WERI-Rb-1 (cell line): ENCODE measurements at regions not wholly inside any gene's neighbourhood (a gene's known extent, or its start where the extent isn't known, plus 50 kb on each side); places are given as distances from the start of the nearest gene placed in this dataset.
"Not testable (repeated sequence)": the region's sequence is repeated elsewhere in the genome, so short reads cannot be mapped to it uniquely, and the experiment has no call there.

Experiments used
- DNase-seq: peaks from one replicate; pipeline ENCODE4 v3.0.0-alpha.2; 2020
- H3K27ac ChIP-seq: fragments of 250-450 bp; sonication (Bioruptor Pico); 2 replicates; pipeline ENCODE4 v1.5.1; 2020; ENCODE audit warnings: mild to moderate bottlenecking, moderate library complexity
- H3K27me3 ChIP-seq: fragments of 250-450 bp; sonication (Bioruptor Pico); 2 replicates; pipeline ENCODE4 v1.5.1; 2021; ENCODE audit warnings: mild to moderate bottlenecking, low read depth, moderate library complexity; ENCODE audit not compliant: insufficient read depth, severe bottlenecking
- H3K36me3 ChIP-seq: fragments of 250-450 bp; sonication (Bioruptor Pico); 2 replicates; pipeline ENCODE4 v1.5.1; 2020; ENCODE audit warnings: mild to moderate bottlenecking, moderate library complexity
- H3K4me3 ChIP-seq: 2 replicates; pipeline ENCODE4 v1.5.1; 2011; ENCODE audit warnings: low read depth, mild to moderate bottlenecking, control low read depth, low read length
- H3K9me3 ChIP-seq: fragments of 250-450 bp; sonication (Bioruptor Pico); 2 replicates; pipeline ENCODE4 v1.5.1; 2021; ENCODE audit warnings: mild to moderate bottlenecking, moderate library complexity; ENCODE audit not compliant: severe bottlenecking
- TF ChIP-seq, protein P1 (sequence below): IDR thresholded peaks from 2 replicates; pipeline ENCODE4 v1.5.1; 2011; ENCODE audit warnings: low read depth, mild to moderate bottlenecking, control low read depth, inconsistent platforms, low read length

DNA sequence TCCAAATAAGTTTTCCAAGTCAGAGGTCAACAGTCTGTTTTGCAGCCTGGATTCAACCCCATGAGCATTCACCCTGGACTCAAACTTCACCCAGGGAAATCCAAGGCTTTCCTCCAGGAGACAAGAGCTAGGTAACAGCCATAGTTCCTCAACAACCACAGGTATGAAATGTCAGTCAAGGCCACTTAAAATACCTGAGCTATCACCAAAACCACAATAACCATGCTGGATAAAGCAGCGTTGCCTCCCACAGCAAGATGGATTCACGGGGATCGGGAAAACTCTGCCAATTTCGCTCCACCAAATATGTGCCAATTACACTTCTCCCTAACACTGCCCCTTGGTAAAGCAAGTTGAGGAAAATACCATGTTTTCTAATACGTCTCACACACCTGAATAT lies 444.1 kb upstream of the KLF6 start:
- no peaks in the 10 kb centered on the region for H3K36me3 ChIP-seq
- DNase-seq: no peak
- no peaks in the 10 kb centered on the region for H3K27me3 ChIP-seq
- no peaks in the 10 kb centered on the region for H3K9me3 ChIP-seq
- H3K4me3 ChIP-seq: no peak overlapping the region
- H3K27ac ChIP-seq: no peak overlapping the region
- TF ChIP-seq, protein P1, sequence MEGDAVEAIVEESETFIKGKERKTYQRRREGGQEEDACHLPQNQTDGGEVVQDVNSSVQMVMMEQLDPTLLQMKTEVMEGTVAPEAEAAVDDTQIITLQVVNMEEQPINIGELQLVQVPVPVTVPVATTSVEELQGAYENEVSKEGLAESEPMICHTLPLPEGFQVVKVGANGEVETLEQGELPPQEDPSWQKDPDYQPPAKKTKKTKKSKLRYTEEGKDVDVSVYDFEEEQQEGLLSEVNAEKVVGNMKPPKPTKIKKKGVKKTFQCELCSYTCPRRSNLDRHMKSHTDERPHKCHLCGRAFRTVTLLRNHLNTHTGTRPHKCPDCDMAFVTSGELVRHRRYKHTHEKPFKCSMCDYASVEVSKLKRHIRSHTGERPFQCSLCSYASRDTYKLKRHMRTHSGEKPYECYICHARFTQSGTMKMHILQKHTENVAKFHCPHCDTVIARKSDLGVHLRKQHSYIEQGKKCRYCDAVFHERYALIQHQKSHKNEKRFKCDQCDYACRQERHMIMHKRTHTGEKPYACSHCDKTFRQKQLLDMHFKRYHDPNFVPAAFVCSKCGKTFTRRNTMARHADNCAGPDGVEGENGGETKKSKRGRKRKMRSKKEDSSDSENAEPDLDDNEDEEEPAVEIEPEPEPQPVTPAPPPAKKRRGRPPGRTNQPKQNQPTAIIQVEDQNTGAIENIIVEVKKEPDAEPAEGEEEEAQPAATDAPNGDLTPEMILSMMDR: no peak

DNA sequence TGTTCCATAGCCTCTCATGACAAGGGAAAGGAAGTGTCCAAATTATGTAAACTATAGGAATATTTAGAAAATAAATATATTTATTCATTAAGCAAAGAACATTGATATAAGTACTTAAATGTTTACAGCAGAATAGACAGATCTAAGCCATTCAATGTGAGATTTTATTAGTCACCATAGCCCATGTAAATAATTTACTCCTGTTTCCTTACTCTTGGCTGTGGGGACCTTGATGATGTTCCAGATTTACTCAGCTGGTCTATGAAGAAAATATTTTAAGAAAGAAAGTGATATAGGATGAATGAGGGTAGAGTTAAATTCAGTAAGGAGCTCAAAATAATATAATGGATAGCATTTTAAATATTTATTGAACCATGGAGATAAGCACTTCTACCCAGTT lies 442.6 kb upstream of the KLF6 start:
- Histone ChIP-seq H3K9me3 (no peaks in the 10 kb centered on the region), H3K4me3 (no peak overlapping the region), H3K27ac (no peak overlapping the region), H3K36me3 (no peaks in the 10 kb centered on the region), H3K27me3 (no peaks in the 10 kb centered on the region)
- TF ChIP-seq, protein P1: no peak
- no peak for DNase-seq

DNA sequence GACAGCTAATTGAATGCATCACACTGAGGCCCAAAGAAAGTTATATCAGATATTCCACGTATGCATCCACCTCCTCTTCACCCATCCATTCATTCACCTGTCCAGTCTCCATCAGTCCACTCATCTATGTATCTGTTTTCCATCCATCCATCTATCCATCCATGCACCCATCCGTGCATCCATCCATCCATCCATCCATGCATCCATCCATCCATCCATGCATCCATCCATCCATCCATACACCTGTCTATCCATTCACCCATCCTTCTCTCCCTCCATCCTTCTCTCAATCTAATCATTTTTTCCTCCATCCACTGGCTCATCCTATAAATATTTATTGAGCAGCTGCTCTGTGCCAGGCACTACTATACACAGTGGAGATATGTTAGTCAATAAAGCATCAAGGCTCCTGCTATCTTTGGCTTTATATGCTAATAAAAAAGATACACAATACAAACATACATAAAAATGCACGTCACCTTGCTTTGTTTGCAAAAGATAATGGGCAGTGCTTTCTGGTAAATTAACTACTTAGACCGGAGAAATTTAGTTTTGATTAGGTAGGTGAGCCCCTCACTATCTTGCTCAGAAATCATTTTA lies 442.0 kb upstream of the KLF6 start:
- no peak for DNase-seq

DNA sequence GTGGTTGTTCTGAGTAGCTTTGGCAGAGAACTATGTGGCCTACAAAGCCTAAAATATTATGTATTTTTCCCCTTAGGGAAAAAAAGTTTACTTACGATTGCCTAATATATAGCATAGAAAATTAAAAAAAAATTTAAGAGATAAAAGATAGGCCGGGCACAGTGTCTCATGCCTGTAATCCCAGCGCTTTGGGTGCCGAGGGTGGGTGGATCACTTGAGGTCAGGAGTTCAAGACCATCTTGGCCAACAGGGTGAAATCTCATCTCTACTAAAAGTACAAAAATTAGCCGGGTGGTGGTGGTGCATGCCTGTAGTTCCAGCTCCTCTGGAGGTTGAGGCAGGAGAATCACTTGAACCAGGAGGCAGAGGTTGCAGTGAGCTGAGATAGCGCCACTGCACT lies 439.2 kb upstream of the KLF6 start:
- no peaks in the 10 kb centered on the region for H3K36me3 ChIP-seq
- no peak for DNase-seq
- no peaks in the 10 kb centered on the region for H3K9me3 ChIP-seq
- no peak overlapping the region for H3K27ac ChIP-seq
- TF ChIP-seq, protein P1: no peak
- no peaks in the 10 kb centered on the region for H3K27me3 ChIP-seq
- H3K4me3 ChIP-seq: no peak overlapping the region

More for the DNA sequence above, 442.0 kb upstream of the KLF6 start:
- no peaks in the 10 kb centered on the region for H3K9me3 ChIP-seq
- H3K27ac ChIP-seq: no peak overlapping the region
- no peaks in the 10 kb centered on the region for H3K27me3 ChIP-seq
- TF ChIP-seq, protein P1: no peak
- no peaks in the 10 kb centered on the region for H3K36me3 ChIP-seq
- no peak overlapping the region for H3K4me3 ChIP-seq

DNA sequence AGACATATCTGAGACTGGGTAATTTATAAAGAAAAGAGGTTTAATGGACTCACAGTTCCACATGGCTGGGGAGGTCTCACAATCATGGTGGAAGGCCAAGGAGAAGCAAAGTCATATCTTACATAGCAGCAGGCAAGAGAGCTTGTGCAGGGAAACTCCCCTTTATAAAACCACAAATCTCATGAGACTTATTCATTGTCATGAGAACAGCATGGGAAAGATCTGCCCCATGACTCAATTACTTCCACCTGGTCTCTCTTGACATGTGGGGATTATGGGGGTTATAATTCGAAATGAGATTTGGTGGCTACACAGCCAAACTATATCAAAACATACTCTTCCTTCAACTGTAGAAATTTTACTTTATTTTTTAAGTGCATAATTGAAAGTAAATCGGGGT lies 436.3 kb upstream of the KLF6 start:
- not testable (repeated sequence) for H3K27ac ChIP-seq, H3K4me3 ChIP-seq, H3K27me3 ChIP-seq, DNase-seq, H3K36me3 ChIP-seq, H3K9me3 ChIP-seq

DNA sequence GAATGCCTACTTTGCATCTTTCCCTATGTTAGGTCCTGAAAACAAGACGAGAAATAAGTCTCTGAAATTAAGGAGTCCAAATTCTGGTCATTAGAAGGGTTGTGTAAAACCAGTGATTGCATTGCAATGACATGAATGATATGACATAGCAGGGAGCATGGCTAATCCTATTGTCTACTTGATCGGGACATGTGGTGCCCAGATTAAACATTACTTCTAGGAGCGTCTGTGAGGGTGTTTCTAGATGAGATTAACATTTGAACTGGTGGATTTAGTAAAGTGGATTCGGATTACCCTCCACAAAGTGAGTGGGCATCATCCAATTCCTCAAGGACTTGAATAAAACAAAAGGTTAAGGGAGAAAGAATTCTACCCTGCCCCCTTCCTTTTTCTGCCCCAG lies 434.9 kb upstream of the KLF6 start:
- no peaks in the 10 kb centered on the region for H3K36me3 ChIP-seq
- H3K27me3 ChIP-seq: no peaks in the 10 kb centered on the region
- H3K9me3 ChIP-seq: no peaks in the 10 kb centered on the region
- no peak overlapping the region for H3K27ac ChIP-seq
- DNase-seq: peak; percentile 23
- TF ChIP-seq, protein P1: no peak
- H3K4me3 ChIP-seq: no peak overlapping the region
